ENCODE measurements at regions not wholly inside any gene's neighbourhood (a gene's known extent, or its start where the extent isn't known, plus 50 kb on each side); places are given as distances from the start of the nearest gene placed in this dataset.
"Not testable (repeated sequence)": the region's sequence is repeated elsewhere in the genome, so short reads cannot be mapped to it uniquely, and the experiment has no call there.

DNA sequence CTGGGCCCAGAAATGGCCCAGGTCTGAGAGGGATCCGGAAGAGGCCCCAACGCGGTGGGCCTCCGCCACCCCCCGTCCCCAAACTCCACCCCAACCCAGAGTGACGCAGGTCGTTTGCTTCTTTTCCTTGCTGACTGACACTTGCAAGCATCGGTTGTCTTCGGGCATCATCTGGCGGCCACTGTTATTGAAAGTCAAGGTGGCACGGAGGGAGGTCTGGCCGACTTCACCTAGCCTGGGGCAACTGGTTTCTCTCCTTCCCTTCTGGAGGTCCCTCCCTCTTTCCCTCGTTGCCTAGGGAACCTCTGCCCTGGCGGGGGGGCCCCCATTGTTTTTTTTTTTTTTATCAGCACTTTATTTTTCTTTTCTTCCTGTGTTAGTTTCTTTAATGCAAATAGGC is 241.8 kb downstream of the ALG10 start:
- no peak for TF ChIP-seq CTCF (IDR thresholded peaks at IDR 0.05)
- TF ChIP-seq EP300 (IDR thresholded peaks at IDR 0.05), result no peak
- TF ChIP-seq POLR2A (IDR thresholded peaks at IDR 0.05), result no peak
- WGBS, 2 donors, result 80 to 82% methylated on average over 13 to 14 of the region's 14 CpGs
- H3K27ac ChIP-seq, result no peak overlapping the region
- H3K4me1 ChIP-seq, result no peaks in the 10 kb centered on the region
- no peaks in the 10 kb centered on the region for H3K9me3 ChIP-seq
- H3K36me3 ChIP-seq, result no peaks in the 10 kb centered on the region
- no peak overlapping the region for H3K4me3 ChIP-seq
- no peaks in the 10 kb centered on the region for H3K27me3 ChIP-seq
- DNase-seq (ENCODE audit: low spot score in 2 of 2), result no peak

GRCh38 chr12:34273703-34274102 is 251.4 kb downstream of the ALG10 start:
- not testable (repeated sequence) for DNase-seq (ENCODE audit: low spot score in 2 of 2); H3K4me1 ChIP-seq; H3K36me3 ChIP-seq; H3K27ac ChIP-seq; H3K27me3 ChIP-seq; H3K9me3 ChIP-seq; H3K4me3 ChIP-seq
- 74 to 77% methylated on average over 4 of the region's 4 CpGs for WGBS, 2 donors

DNA sequence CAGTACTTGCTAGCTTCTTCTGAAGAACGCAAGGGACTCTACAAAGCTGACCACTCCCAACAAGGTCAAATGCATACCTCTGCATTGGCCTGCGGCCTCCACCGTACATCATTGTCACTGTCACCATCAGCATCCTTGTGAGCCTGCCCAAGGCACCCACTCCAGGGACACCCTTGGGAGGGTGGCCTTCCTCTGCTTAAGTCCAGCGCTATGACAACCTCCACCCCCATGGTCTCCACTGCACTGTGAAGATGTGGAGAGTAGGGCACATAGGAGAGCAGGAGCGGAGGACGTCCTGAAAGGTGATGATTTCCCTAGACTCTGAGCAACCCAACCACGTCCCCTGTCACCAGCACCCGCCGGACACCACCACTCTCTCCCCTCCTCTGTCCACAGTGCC is 252.8 kb downstream of the ALG10 start:
- no peak for DNase-seq (ENCODE audit: low spot score in 2 of 2)
- TF ChIP-seq EP300 (IDR thresholded peaks at IDR 0.05) (no peak), POLR2A (IDR thresholded peaks at IDR 0.05) (no peak), CTCF (IDR thresholded peaks at IDR 0.05) (no peak)
- Histone ChIP-seq H3K4me1 (no peaks in the 10 kb centered on the region), H3K36me3 (no peaks in the 10 kb centered on the region), H3K4me3 (no peak overlapping the region), H3K27ac (no peak overlapping the region), H3K9me3 (peaks cover 0 to 4% (median 0%) of the 10 kb centered on the region in 4 donors), H3K27me3 (no peaks in the 10 kb centered on the region)
- WGBS, 2 donors, result 82 to 86% methylated on average over 9 of the region's 9 CpGs

GRCh38 chr12:34286483-34286882 is 264.2 kb downstream of the ALG10 start:
- Histone ChIP-seq H3K27me3 (no peaks in the 10 kb centered on the region), H3K36me3 (no peaks in the 10 kb centered on the region), H3K4me1 (no peaks in the 10 kb centered on the region), H3K9me3 (peaks cover 0 to 98% (median 6%) of the 10 kb centered on the region in 4 donors), H3K27ac (no peak overlapping the region), H3K4me3 (no peak overlapping the region)
- TF ChIP-seq POLR2A (IDR thresholded peaks at IDR 0.05), result no peak
- TF ChIP-seq EP300 (IDR thresholded peaks at IDR 0.05), result no peak
- TF ChIP-seq CTCF (IDR thresholded peaks at IDR 0.05), result no peak
- 48 to 53% methylated on average over 5 of the region's 5 CpGs for WGBS, 2 donors
- no peak for DNase-seq (ENCODE audit: low spot score in 2 of 2)

DNA sequence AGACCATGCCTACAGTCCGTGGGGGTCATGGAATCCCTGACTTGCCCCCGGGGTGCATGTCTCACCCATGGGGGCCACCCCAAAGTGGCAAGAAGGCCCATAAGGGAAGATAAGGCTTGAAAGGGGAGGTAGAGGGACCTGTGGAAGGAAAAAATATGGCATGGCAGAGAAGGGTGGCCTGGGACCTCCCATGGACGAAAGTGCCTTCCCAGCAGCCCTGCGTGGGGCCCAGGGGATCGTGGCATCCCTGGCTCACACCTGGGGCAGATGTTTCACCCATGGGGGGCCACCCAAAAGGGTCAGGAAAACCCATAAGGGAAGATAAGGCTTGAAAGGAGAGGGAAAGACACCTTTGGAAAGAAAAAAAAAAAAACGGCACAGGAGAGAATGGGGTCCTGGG is 264.6 kb downstream of the ALG10 start:
- H3K4me1 ChIP-seq, result no peaks in the 10 kb centered on the region
- no peak for DNase-seq (ENCODE audit: low spot score in 2 of 2)
- no peak for TF ChIP-seq EP300 (IDR thresholded peaks at IDR 0.05)
- no peak for TF ChIP-seq POLR2A (IDR thresholded peaks at IDR 0.05)
- no peak for TF ChIP-seq CTCF (IDR thresholded peaks at IDR 0.05)
- H3K27ac ChIP-seq, result no peak overlapping the region
- WGBS, 2 donors, result 74 to 75% methylated on average over 6 of the region's 6 CpGs
- no peaks in the 10 kb centered on the region for H3K27me3 ChIP-seq
- H3K9me3 ChIP-seq, result peaks cover 0 to 98% (median 6%) of the 10 kb centered on the region in 4 donors
- no peaks in the 10 kb centered on the region for H3K36me3 ChIP-seq
- no peak overlapping the region for H3K4me3 ChIP-seq

DNA sequence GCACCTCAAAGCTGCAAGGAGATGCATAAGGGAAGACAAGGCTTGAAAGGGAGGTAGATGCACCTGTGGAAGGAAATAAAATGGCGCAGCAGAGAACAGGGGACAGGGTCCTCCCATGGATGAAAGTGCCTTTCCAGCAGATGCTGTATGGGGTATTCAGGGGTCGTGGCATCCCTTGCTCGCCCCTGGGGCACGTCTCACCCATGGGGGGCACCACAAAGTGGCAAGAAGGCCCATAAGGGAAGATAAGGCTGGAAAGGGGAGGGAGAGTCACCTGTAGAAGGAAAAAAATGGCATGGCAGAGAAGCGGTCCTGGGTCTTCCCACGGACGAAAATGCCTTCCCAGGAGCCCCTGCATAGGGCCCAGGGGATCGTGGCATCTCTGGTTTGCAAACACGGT is 265.1 kb downstream of the ALG10 start:
- whole genome bisulfite sequencing, 2 donors, result 56 to 71% methylated on average over 9 of the region's 9 CpGs
- H3K27ac ChIP-seq, result no peak overlapping the region
- H3K4me1 ChIP-seq, result no peaks in the 10 kb centered on the region
- DNase-seq (ENCODE audit: low spot score in 2 of 2), result no peak
- peaks cover 0 to 98% (median 6%) of the 10 kb centered on the region in 4 donors for H3K9me3 ChIP-seq
- H3K27me3 ChIP-seq, result no peaks in the 10 kb centered on the region
- H3K4me3 ChIP-seq, result no peak overlapping the region
- H3K36me3 ChIP-seq, result no peaks in the 10 kb centered on the region
- TF ChIP-seq POLR2A (IDR thresholded peaks at IDR 0.05) (no peak), EP300 (IDR thresholded peaks at IDR 0.05) (no peak), CTCF (IDR thresholded peaks at IDR 0.05) (no peak)
